Upper lobe of right lung (tissue), 1 donor: ENCODE measurements at regions not wholly inside any gene's neighbourhood (a gene's known extent, or its start where the extent isn't known, plus 50 kb on each side); places are given as distances from the start of the nearest gene placed in this dataset.

Experiments
- ATAC-seq: fragments of 200-7000 bp; cut with Tn5 transposase; one replicate; pipeline ENCODE4 v1.9.1; 2020; ENCODE audit warnings: mild to moderate bottlenecking, moderate library complexity
- DNase-seq: peaks from one replicate; pipeline ENCODE4 v3.0.0-alpha.2; 2020
- H3K27ac ChIP-seq: fragments of 200-600 bp; one replicate; pipeline ENCODE4 v1.8.0; 2022
- H3K27me3 ChIP-seq: fragments of 200-600 bp; one replicate; pipeline ENCODE4 v1.8.0; 2022; ENCODE audit warnings: mild to moderate bottlenecking
- H3K36me3 ChIP-seq: fragments of 200-600 bp; one replicate; pipeline ENCODE4 v1.8.0; 2022
- H3K4me1 ChIP-seq: fragments of 200-600 bp; one replicate; pipeline ENCODE4 v1.8.0; 2022
- H3K4me3 ChIP-seq: fragments of 200-600 bp; one replicate; pipeline ENCODE4 v1.8.0; 2022; ENCODE audit warnings: mild to moderate bottlenecking
- H3K9me3 ChIP-seq: fragments of 200-600 bp; one replicate; pipeline ENCODE4 v1.8.0; 2022
- CTCF ChIP-seq: fragments of 200-600 bp; IDR thresholded peaks from one replicate; pipeline ENCODE4 v1.8.0; 2022; ENCODE audit warnings: antibody characterized with exemption
- intact Hi-C: fragments of 100-400 bp; cut with DNase I; formaldehyde crosslinking; loops from one replicate; pipeline ENCODE4 v1.11.0; 2022
- donor health status: DM: no; HTN: yes; CAD: no; lungs with severe emphysema.

- Histone ChIP-seq H3K36me3 (no peaks in the 10 kb centered on the region), H3K4me1 (no peaks in the 10 kb centered on the region), H3K27me3 (no peaks in the 10 kb centered on the region), H3K27ac (no peak overlapping the region), H3K9me3 (no peaks in the 10 kb centered on the region), H3K4me3 (no peak overlapping the region)
- ATAC-seq (no peak), DNase-seq (no peak)
- intact Hi-C loops = no loop called here
- TF ChIP-seq CTCF = no peak
These were observed 57.3 kb downstream of the KCNA4 start for GRCh38 chr11:29959488-29959887.

GRCh38 chr11:29957431-29957830 is 59.4 kb downstream of the KCNA4 start:
- no peak for TF ChIP-seq CTCF
- intact Hi-C loops = no loop called here
- H3K27ac ChIP-seq = no peak overlapping the region
- H3K36me3 ChIP-seq = no peaks in the 10 kb centered on the region
- no peaks in the 10 kb centered on the region for H3K9me3 ChIP-seq
- ATAC-seq = no peak
- no peak overlapping the region for H3K4me3 ChIP-seq
- no peaks in the 10 kb centered on the region for H3K4me1 ChIP-seq
- DNase-seq = no peak
- no peaks in the 10 kb centered on the region for H3K27me3 ChIP-seq

GRCh38 chr11:29956076-29956556 is 60.7 kb downstream of the KCNA4 start:
- ATAC-seq (no peak), DNase-seq (no peak)
- intact Hi-C loops = no loop called here
- Histone ChIP-seq H3K4me1 (no peaks in the 10 kb centered on the region), H3K4me3 (no peak overlapping the region), H3K9me3 (no peaks in the 10 kb centered on the region), H3K36me3 (no peaks in the 10 kb centered on the region), H3K27ac (no peak overlapping the region), H3K27me3 (no peaks in the 10 kb centered on the region)
- no peak for TF ChIP-seq CTCF

GRCh38 chr11:29943347-29943746 is 73.5 kb downstream of the KCNA4 start:
- Histone ChIP-seq H3K27ac (no peak overlapping the region), H3K36me3 (no peaks in the 10 kb centered on the region), H3K4me3 (no peak overlapping the region), H3K4me1 (no peaks in the 10 kb centered on the region), H3K9me3 (no peaks in the 10 kb centered on the region), H3K27me3 (no peaks in the 10 kb centered on the region)
- no peak for TF ChIP-seq CTCF
- intact Hi-C loops = no loop called here
- DNase-seq = no peak
- ATAC-seq = no peak

DNA sequence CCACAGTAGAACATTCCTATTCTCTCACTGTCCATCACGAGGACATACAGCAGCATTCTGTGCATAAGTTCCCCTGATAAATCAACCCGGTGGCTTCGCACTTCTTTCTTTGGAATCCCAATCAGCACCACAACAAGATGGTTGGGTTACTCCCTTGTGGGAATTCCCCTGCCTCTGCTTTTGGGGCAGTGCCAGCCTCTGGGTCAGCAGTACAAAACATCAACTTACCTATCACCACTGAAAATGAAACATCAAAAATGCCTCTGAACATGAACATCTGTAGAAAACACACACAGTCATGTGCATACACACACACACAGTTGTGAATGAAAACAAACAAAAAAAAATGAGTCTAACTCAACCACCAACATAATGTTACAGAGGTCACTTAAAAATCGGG is 79.3 kb downstream of the KCNA4 start:
- ATAC-seq = no peak
- TF ChIP-seq CTCF = no peak

GRCh38 chr11:29934115-29934638 is 82.7 kb downstream of the KCNA4 start:
- no peaks in the 10 kb centered on the region for H3K27me3 ChIP-seq
- no peak for TF ChIP-seq CTCF
- H3K36me3 ChIP-seq = no peaks in the 10 kb centered on the region
- no peak for ATAC-seq
- intact Hi-C loops = no loop called here
- no peaks in the 10 kb centered on the region for H3K4me1 ChIP-seq
- no peak for DNase-seq
- no peak overlapping the region for H3K27ac ChIP-seq
- H3K9me3 ChIP-seq = no peaks in the 10 kb centered on the region
- H3K4me3 ChIP-seq = no peak overlapping the region

More for the DNA sequence above, 79.3 kb downstream of the KCNA4 start:
- intact Hi-C loops = no loop called here
- DNase-seq = no peak
- H3K9me3 ChIP-seq = no peaks in the 10 kb centered on the region
- H3K4me3 ChIP-seq = no peak overlapping the region
- no peaks in the 10 kb centered on the region for H3K36me3 ChIP-seq
- no peaks in the 10 kb centered on the region for H3K27me3 ChIP-seq
- H3K4me1 ChIP-seq = no peaks in the 10 kb centered on the region
- H3K27ac ChIP-seq = no peak overlapping the region
